ENCODE measurements at regions not wholly inside any gene's neighbourhood (a gene's known extent, or its start where the extent isn't known, plus 50 kb on each side); places are given as distances from the start of the nearest gene placed in this dataset.

DNA sequence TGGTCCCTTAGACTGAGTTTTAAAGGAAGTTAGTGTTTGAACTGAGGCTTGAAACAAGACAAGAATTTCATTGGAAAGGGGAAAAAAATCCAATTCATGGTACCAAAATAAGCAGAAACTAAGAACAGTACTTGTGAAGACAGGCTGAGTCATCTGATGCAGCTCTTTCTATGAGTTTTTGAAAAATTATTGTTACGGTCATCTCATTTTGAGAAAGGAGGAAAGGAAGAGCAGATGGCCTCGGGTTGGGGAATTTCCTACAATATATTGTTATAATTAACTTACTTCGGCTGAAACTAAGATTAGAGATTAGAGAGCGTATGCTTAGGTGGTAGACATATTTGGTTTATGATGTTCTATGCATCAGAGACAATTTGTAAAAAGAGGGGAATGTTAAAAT, 2164.8 kb upstream of the AGA start:
- no peak overlapping the region for H3K4me3 ChIP-seq (ENCODE audit: control insufficient read depth, low read depth, low read length)
- no peak for DNase-seq (ENCODE audit: low read depth)
- TF ChIP-seq, protein P1, sequence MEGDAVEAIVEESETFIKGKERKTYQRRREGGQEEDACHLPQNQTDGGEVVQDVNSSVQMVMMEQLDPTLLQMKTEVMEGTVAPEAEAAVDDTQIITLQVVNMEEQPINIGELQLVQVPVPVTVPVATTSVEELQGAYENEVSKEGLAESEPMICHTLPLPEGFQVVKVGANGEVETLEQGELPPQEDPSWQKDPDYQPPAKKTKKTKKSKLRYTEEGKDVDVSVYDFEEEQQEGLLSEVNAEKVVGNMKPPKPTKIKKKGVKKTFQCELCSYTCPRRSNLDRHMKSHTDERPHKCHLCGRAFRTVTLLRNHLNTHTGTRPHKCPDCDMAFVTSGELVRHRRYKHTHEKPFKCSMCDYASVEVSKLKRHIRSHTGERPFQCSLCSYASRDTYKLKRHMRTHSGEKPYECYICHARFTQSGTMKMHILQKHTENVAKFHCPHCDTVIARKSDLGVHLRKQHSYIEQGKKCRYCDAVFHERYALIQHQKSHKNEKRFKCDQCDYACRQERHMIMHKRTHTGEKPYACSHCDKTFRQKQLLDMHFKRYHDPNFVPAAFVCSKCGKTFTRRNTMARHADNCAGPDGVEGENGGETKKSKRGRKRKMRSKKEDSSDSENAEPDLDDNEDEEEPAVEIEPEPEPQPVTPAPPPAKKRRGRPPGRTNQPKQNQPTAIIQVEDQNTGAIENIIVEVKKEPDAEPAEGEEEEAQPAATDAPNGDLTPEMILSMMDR (IDR thresholded peaks at IDR 0.05; ENCODE audit: control insufficient read depth, insufficient read depth, low read depth, low read length, missing control alignments), result no peak

DNA sequence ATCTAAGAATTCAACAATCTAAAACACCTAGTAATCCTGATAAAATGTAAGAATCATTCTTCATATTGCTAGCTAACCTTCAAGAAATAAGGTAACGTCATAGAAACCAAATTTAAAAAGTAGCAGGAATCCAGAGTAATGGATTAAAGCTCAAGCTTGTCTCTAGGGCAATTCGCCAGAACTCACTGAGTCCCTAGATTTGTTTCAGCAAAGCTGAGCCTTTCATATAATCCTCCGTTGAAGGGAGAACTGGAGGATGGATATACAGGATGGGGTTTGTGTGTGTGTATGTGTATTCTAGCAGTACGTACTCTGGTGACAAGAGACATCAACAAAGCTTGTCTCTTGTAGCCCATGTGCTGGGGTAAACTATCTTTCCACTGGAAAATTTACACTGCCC, 2173.5 kb upstream of the AGA start:
- DNase-seq (ENCODE audit: low read depth), result no peak
- TF ChIP-seq, protein P1 (IDR thresholded peaks at IDR 0.05; ENCODE audit: control insufficient read depth, insufficient read depth, low read depth, low read length, missing control alignments), result no peak
- H3K4me3 ChIP-seq (ENCODE audit: control insufficient read depth, low read depth, low read length), result no peak overlapping the region

DNA sequence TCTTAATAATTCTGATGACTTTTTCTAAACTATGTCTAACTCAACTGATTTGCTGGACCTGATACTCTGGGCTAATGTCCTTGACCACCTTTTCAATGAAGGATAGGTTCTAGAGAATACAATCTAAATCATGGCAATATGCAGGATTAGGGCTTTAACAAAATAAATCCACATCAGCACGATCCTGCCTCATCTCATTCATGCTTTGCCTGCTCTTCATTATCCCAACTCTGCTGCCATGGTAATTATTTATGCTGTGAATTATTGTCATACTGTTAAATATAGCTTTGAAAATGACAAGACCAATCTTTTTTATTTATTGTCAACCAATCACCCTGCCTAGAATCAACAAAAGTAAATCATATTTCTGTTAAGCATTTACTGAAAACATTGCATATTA, 2176.7 kb upstream of the AGA start:
- TF ChIP-seq, protein P1 (IDR thresholded peaks at IDR 0.05; ENCODE audit: control insufficient read depth, insufficient read depth, low read depth, low read length, missing control alignments), result no peak
- no peak for DNase-seq (ENCODE audit: low read depth)
- H3K4me3 ChIP-seq (ENCODE audit: control insufficient read depth, low read depth, low read length), result no peak overlapping the region

GRCh38 chr4:179624768-179625181, 2182.5 kb upstream of the AGA start:
- H3K4me3 ChIP-seq (ENCODE audit: control insufficient read depth, low read depth, low read length), result no peak overlapping the region
- no peak for DNase-seq (ENCODE audit: low read depth)
- TF ChIP-seq, protein P1 (IDR thresholded peaks at IDR 0.05; ENCODE audit: control insufficient read depth, insufficient read depth, low read depth, low read length, missing control alignments), result no peak

DNA sequence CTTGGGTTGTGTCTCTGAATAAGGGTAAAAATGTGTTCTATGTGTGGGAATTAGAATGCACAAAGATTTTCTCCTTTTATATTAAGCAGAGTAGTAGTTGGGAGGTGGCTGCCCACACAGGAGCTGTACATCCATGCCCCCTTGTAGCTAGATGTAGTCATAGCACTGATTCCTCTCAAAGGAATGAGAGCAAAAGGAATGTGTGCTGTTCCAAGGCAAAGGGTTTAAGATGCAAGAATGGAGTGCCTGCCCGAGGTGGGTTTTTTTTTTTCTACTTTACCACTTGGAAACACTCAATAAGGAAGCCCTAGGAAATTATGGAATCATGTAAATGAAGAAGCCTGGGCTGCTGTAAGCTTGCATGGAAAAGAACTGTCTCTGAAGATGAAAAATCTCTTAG, 2183.2 kb upstream of the AGA start:
- DNase-seq (ENCODE audit: low read depth), result no peak
- TF ChIP-seq, protein P1 (IDR thresholded peaks at IDR 0.05; ENCODE audit: control insufficient read depth, insufficient read depth, low read depth, low read length, missing control alignments), result no peak
- no peak overlapping the region for H3K4me3 ChIP-seq (ENCODE audit: control insufficient read depth, low read depth, low read length)

- TF ChIP-seq, protein P1 (IDR thresholded peaks at IDR 0.05; ENCODE audit: control insufficient read depth, insufficient read depth, low read depth, low read length, missing control alignments), result no peak
- no peak for DNase-seq (ENCODE audit: low read depth)
- no peak overlapping the region for H3K4me3 ChIP-seq (ENCODE audit: control insufficient read depth, low read depth, low read length)
Observed at GRCh38 chr4:179626687-179627086, 2184.4 kb upstream of the AGA start.

DNA sequence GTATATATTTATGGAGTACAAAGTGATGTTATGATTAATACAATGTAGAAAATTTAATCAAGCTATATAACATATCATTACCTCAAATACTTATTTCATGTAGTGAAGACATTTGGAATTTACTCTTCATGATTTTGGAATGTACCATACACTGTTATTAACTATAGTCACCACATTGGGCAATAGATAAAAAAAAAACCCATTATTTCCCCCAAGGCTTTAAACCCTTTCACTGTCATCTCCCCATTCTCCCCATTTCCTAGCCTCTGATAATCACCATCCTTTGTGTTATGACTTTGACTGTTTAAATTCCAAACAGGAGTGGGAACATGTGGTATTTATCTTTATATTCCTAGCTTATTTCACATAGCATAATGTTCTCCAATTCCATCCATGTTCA, 2189.1 kb upstream of the AGA start:
- H3K4me3 ChIP-seq (ENCODE audit: control insufficient read depth, low read depth, low read length), result no peak overlapping the region
- no peak for DNase-seq (ENCODE audit: low read depth)
- TF ChIP-seq, protein P1 (IDR thresholded peaks at IDR 0.05; ENCODE audit: control insufficient read depth, insufficient read depth, low read depth, low read length, missing control alignments), result no peak

All from AG09309 (cell line).